GM23338 (cell line): ENCODE measurements at regions not wholly inside any gene's neighbourhood (a gene's known extent, or its start where the extent isn't known, plus 50 kb on each side); places are given as distances from the start of the nearest gene placed in this dataset.
A peak's percentile ranks its signal among the peaks of the same experiment; 100 is the strongest.
"Not testable (repeated sequence)": the region's sequence is repeated elsewhere in the genome, so short reads cannot be mapped to it uniquely, and the experiment has no call there.

Experiments used
- ATAC-seq: fragments of 200-7000 bp; cut with Tn5 transposase; 3 replicates; pipeline ENCODE4 v1.9.1; 2020
- DNase-seq: peaks from one replicate; pipeline ENCODE4 v3.0.0-alpha.2; 2015; ENCODE audit warnings: low spot score
- H2AFZ ChIP-seq: fragments of 200-600 bp; sonication (generic); 2 replicates; pipeline ENCODE4 v1.8.0; 2016; ENCODE audit warnings: antibody characterized with exemption, mild to moderate bottlenecking, moderate library complexity
- H3F3A ChIP-seq: fragments of 200-600 bp; sonication (generic); replicated peaks from 2 replicates; pipeline ENCODE4 v1.8.0; 2017; ENCODE audit warnings: antibody characterized with exemption, mixed run types, low read depth
- H3K27ac ChIP-seq: fragments of 200-600 bp; sonication (generic); 2 replicates; pipeline ENCODE4 v1.6.1; 2016; ENCODE audit warnings: low read depth
- H3K27me3 ChIP-seq: fragments of 200-600 bp; sonication (generic); 2 replicates; pipeline ENCODE4 v1.8.0; 2016; ENCODE audit warnings: mild to moderate bottlenecking, mixed run types, moderate library complexity; ENCODE audit not compliant: insufficient read depth
- H3K36me3 ChIP-seq: fragments of 200-600 bp; sonication (generic); 2 replicates; pipeline ENCODE4 v1.8.0; 2016; ENCODE audit warnings: mild to moderate bottlenecking; ENCODE audit not compliant: insufficient read depth
- H3K4me1 ChIP-seq: fragments of 200-600 bp; sonication (generic); 2 replicates; pipeline ENCODE4 v1.8.0; 2016; ENCODE audit warnings: mild to moderate bottlenecking, moderate library complexity; ENCODE audit not compliant: insufficient read depth
- H3K4me2 ChIP-seq: fragments of 200-600 bp; sonication (generic); 2 replicates; pipeline ENCODE4 v1.7.1; 2017; ENCODE audit warnings: mixed run types
- H3K4me3 ChIP-seq: fragments of 200-600 bp; sonication (generic); 2 replicates; pipeline ENCODE4 v1.6.1; 2016; ENCODE audit warnings: mixed run types
- H3K79me2 ChIP-seq: fragments of 200-600 bp; sonication (generic); replicated peaks from 2 replicates; pipeline ENCODE4 v1.8.0; 2017; ENCODE audit warnings: mild to moderate bottlenecking; ENCODE audit not compliant: insufficient read depth
- H3K9me2 ChIP-seq: fragments of 200-600 bp; sonication (generic); 2 replicates; pipeline ENCODE4 v1.8.0; 2017; ENCODE audit not compliant: insufficient read depth
- H4K20me1 ChIP-seq: fragments of 200-600 bp; sonication (generic); replicated peaks from 2 replicates; pipeline ENCODE4 v1.8.0; 2017; ENCODE audit warnings: mild to moderate bottlenecking; ENCODE audit not compliant: insufficient read depth
- H3K27ac Mint-ChIP-seq: 2 replicates; pipeline ENCODE4 v1.8.0; 2020; ENCODE audit warnings: inconsistent platforms, mild to moderate bottlenecking, moderate library complexity, mixed read lengths
- H3K27me3 Mint-ChIP-seq: 3 replicates; pipeline ENCODE4 v1.8.0; 2022; ENCODE audit warnings: low read depth, mild to moderate bottlenecking, moderate library complexity, mixed read lengths, inconsistent platforms; ENCODE audit not compliant: insufficient read depth, poor library complexity
- H3K36me3 Mint-ChIP-seq: 3 replicates; pipeline ENCODE4 v1.8.0; 2021; ENCODE audit warnings: low read depth, mild to moderate bottlenecking, inconsistent platforms, moderate library complexity, mixed read lengths
- H3K4me1 Mint-ChIP-seq: 3 replicates; pipeline ENCODE4 v1.8.0; 2020; ENCODE audit warnings: mild to moderate bottlenecking, inconsistent platforms, mixed read lengths
- H3K4me3 Mint-ChIP-seq: 3 replicates; pipeline ENCODE4 v1.8.0; 2021; ENCODE audit warnings: moderate library complexity, mild to moderate bottlenecking, inconsistent platforms, mixed read lengths
- H3K9me3 Mint-ChIP-seq: 3 replicates; pipeline ENCODE4 v1.8.0; 2020; ENCODE audit warnings: moderate library complexity, mild to moderate bottlenecking, inconsistent platforms, mixed read lengths
- CREB1 ChIP-seq: fragments of 250-450 bp; sonication (Bioruptor Pico); IDR thresholded peaks from 2 replicates; pipeline ENCODE4 v1.5.0; 2020; ENCODE audit warnings: low read depth, mild to moderate bottlenecking, moderate library complexity
- EZH2 ChIP-seq: fragments of 200-600 bp; sonication (generic); IDR thresholded peaks from one replicate; pipeline ENCODE4 v1.8.0; 2017; ENCODE audit warnings: antibody characterized with exemption, mild to moderate bottlenecking, low read depth; ENCODE audit not compliant: unreplicated experiment
- NANOG ChIP-seq: IDR thresholded peaks from 2 replicates; pipeline ENCODE4 v1.6.1; 2016; ENCODE audit warnings: antibody characterized with exemption, borderline replicate concordance
- POLR2AphosphoS5 ChIP-seq: IDR thresholded peaks from 2 replicates; pipeline ENCODE4 v1.6.1; 2016; ENCODE audit warnings: antibody characterized with exemption, low read depth
- REST ChIP-seq: IDR thresholded peaks from one replicate; pipeline ENCODE4 v1.6.1; 2018; ENCODE audit warnings: antibody characterized with exemption; ENCODE audit not compliant: unreplicated experiment
- STAT1 ChIP-seq: IDR thresholded peaks from one replicate; pipeline ENCODE4 v1.6.1; 2016; ENCODE audit warnings: antibody characterized with exemption; ENCODE audit not compliant: unreplicated experiment
- ZNF331 ChIP-seq: fragments of 250-450 bp; sonication (Bioruptor Pico); IDR thresholded peaks from 2 replicates; pipeline ENCODE4 v1.5.0; 2020; ENCODE audit warnings: low read depth, mild to moderate bottlenecking, moderate library complexity
- TF ChIP-seq, protein P1 (sequence below), 2 experiments: fragments of 200-600 bp in 1 of 2; sonication (generic) in 1 of 2; conservative IDR thresholded peaks; 2 replicates each; pipeline versions ENCODE4 v1.5.1 to v1.6.1; 2016 to 2017; ENCODE audit warnings: antibody characterized with exemption in 2 of 2, low read depth in 2 of 2, mild to moderate bottlenecking in 2 of 2, moderate library complexity in 1 of 2

DNA sequence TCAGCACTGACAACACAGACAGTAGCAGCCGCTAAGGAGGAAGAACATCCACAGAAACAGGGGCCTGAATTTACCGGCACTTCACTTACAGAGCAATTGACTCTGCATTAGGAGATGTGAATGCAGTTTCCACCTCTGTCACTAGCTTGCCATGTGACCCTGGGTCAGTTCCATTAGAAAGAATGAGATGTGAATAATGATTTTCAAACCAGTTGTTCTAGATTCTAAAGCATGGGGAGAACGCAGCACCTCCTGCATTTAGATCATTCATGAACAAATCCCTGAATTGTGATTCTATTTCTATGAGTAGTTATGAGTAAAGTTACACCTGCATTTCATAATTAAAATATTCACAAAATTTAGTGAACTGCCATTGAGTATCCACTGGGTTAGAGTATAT lies 197.3 kb upstream of the EXOC2 start (continued):
- TF ChIP-seq REST (no peak), POLR2AphosphoS5 (no peak), NANOG (no peak), EZH2 (no peak), STAT1 (no peak), ZNF331 (CRISPR knock-in tag) (no peak), CREB1 (CRISPR knock-in tag) (no peak)
- TF ChIP-seq, protein P1, sequence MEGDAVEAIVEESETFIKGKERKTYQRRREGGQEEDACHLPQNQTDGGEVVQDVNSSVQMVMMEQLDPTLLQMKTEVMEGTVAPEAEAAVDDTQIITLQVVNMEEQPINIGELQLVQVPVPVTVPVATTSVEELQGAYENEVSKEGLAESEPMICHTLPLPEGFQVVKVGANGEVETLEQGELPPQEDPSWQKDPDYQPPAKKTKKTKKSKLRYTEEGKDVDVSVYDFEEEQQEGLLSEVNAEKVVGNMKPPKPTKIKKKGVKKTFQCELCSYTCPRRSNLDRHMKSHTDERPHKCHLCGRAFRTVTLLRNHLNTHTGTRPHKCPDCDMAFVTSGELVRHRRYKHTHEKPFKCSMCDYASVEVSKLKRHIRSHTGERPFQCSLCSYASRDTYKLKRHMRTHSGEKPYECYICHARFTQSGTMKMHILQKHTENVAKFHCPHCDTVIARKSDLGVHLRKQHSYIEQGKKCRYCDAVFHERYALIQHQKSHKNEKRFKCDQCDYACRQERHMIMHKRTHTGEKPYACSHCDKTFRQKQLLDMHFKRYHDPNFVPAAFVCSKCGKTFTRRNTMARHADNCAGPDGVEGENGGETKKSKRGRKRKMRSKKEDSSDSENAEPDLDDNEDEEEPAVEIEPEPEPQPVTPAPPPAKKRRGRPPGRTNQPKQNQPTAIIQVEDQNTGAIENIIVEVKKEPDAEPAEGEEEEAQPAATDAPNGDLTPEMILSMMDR (conservative IDR thresholded peaks at IDR 0.05; ENCODE audit: low read depth in 2 of 2): no peak

DNA sequence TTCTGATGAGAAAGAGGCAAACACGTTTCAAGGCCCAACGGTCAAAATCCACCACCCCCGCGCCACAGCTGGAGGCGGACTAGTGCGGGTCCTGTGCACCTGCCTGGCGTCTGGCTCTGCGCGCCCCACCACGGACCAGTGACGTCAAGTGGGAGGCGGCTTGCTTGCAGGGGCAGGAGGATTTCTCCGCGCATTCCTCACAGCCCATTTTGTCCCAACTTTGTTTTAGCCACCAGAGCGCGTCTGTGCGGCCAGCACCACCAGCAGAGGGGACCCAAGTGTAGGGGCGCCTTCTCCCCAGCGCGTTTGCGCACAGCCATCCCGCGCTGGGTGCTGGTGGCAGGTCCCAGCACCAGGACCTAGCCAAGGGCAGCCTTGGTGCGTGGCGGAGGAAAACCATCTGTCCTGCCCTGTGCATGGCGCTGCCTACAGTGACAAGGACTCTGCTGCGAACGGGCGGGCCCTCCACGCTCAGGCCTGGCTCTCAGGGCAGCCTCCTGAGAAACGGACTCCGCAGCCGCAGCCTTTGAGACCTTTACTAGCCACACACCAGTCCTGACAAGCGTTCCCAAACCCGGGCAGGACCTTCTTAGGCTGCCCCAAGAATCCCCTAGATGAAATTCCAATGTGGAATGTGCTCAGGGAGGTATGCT lies 194.8 kb upstream of the EXOC2 start:
- Histone ChIP-seq H3K79me2 (no peaks in the 10 kb centered on the region), H3K36me3 (no peaks in the 10 kb centered on the region), H3K27me3 (no peaks in the 10 kb centered on the region), H3K9me2 (no peaks in the 10 kb centered on the region; the same call in 1 of the 2 replicates), H3F3A (no peaks in the 10 kb centered on the region), H3K4me2 (no peak overlapping the region), H4K20me1 (no peaks in the 10 kb centered on the region), H3K4me3 (no peak overlapping the region), H2AFZ (peak overlapping the region; percentile 28; the same call in 1 of the 2 replicates), H3K27ac (no peak overlapping the region), H3K4me1 (no peaks in the 10 kb centered on the region)
- peak; percentile 32 for DNase-seq
- Mint-ChIP-seq H3K9me3 (no peaks in the 10 kb centered on the region; the same call in 2 of the 3 replicates), H3K27me3 (peaks cover 4% of the 10 kb centered on the region), H3K27ac (no peak overlapping the region), H3K4me3 (no peak overlapping the region), H3K4me1 (no peaks in the 10 kb centered on the region), H3K36me3 (no peaks in the 10 kb centered on the region)
- peak; percentile 69 for ATAC-seq
- TF ChIP-seq STAT1: no peak
- TF ChIP-seq ZNF331 (CRISPR knock-in tag): no peak
- TF ChIP-seq, protein P1 (conservative IDR thresholded peaks at IDR 0.05; ENCODE audit: low read depth in 2 of 2): peak; percentile 18 to 31; a peak in 2 of 4 replicates

DNA sequence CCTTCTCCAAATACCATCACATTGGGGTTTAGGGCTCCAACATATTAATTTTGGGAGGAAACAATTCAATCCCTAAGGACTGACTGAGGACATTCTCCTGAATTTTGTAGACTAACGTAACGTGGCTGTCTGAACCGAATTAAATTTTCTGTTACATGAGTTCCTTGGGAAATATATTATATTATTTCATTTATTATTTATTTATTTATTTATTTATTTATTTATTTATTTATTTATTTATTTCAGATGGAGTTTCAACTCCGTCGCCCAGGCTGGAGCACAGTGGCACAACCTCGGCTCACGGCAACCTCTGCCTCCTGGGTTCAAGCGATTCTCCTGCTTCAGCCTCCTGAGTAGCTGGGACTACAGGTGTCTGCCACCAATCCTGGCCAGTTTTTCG lies 193.2 kb upstream of the EXOC2 start:
- not testable (repeated sequence) for H3K4me1 ChIP-seq, H3K4me1 Mint-ChIP-seq, H4K20me1 ChIP-seq, H3F3A ChIP-seq, H3K27ac ChIP-seq, H3K27me3 ChIP-seq, H3K36me3 Mint-ChIP-seq, H3K4me2 ChIP-seq, H2AFZ ChIP-seq, ATAC-seq, H3K9me3 Mint-ChIP-seq, H3K9me2 ChIP-seq, H3K27me3 Mint-ChIP-seq, H3K4me3 ChIP-seq, H3K79me2 ChIP-seq, DNase-seq, H3K36me3 ChIP-seq, H3K4me3 Mint-ChIP-seq, H3K27ac Mint-ChIP-seq
